Activated T-helper 17 cell treated with anti-CD3 and anti-CD28 coated beads, Interleukin-2, amount 50 U/mL, for 72 hours (primary cell): ENCODE measurements at regions not wholly inside any gene's neighbourhood (a gene's known extent, or its start where the extent isn't known, plus 50 kb on each side); places are given as distances from the start of the nearest gene placed in this dataset.

Experiments
- ATAC-seq: fragments of 150-1000 bp; cut with Tn5 transposase; replicated peaks from 2 replicates; pipeline ENCODE4 v1.10.0; 2021; ENCODE audit warnings: mild to moderate bottlenecking, moderate library complexity
- H3K27ac Mint-ChIP-seq: one replicate; pipeline ENCODE4 v1.8.0; 2022; ENCODE audit warnings: mixed read lengths
- H3K27me3 Mint-ChIP-seq: one replicate; pipeline ENCODE4 v1.8.0; 2022; ENCODE audit warnings: mixed read lengths
- H3K36me3 Mint-ChIP-seq: one replicate; pipeline ENCODE4 v1.8.0; 2022; ENCODE audit warnings: low read depth, mild to moderate bottlenecking, mixed read lengths
- H3K4me1 Mint-ChIP-seq: one replicate; pipeline ENCODE4 v1.8.0; 2022; ENCODE audit warnings: mixed read lengths
- H3K4me3 Mint-ChIP-seq: one replicate; pipeline ENCODE4 v1.8.0; 2022; ENCODE audit warnings: mild to moderate bottlenecking, mixed read lengths
- H3K9me3 Mint-ChIP-seq: one replicate; pipeline ENCODE4 v1.8.0; 2022; ENCODE audit warnings: mixed read lengths

DNA sequence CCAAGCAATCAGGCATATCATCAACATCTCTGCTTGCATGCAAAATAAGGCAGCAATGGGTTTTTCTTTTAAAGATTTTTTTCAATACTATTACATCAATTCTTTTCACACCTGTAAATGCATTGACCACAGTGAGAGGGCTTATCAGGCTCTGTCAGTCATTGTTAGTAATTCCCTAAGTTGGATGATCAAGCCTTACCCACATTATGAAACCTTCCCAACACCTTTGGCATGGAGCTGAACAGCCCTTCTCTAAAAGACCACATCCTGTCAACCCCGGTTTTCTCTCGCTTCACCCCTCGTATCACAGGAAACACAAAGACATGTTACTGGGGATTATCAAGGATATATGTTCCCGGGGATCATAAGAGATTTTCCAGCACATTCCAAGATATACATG lies 135.2 kb upstream of the SLC24A5 start:
- no peaks in the 10 kb centered on the region for H3K9me3 Mint-ChIP-seq
- ATAC-seq = no peak
- no peak overlapping the region for H3K27ac Mint-ChIP-seq
- H3K4me3 Mint-ChIP-seq = no peak overlapping the region
- no peaks in the 10 kb centered on the region for H3K4me1 Mint-ChIP-seq
- peaks cover 3% of the 10 kb centered on the region for H3K27me3 Mint-ChIP-seq
- no peaks in the 10 kb centered on the region for H3K36me3 Mint-ChIP-seq

DNA sequence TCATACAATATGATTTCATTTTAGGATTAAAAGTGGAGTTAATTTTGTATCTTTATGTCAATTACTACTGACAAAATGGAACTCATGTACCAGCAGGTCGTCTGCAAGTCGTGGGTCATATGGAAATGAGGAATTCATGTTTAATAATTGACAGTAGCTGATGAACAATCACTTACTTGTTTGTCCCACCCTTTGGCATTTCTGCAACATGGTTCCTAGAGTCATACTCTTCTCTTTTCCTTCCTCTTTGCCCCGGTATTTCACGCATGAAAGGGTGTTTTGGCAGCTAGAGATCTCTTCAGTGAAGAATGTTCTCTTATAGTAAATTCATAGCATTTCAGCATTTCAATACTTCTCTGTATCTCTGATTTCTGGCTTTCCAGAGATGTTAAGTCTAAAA lies 133.3 kb upstream of the SLC24A5 start:
- no peaks in the 10 kb centered on the region for H3K4me1 Mint-ChIP-seq
- H3K4me3 Mint-ChIP-seq = no peak overlapping the region
- peaks cover 3% of the 10 kb centered on the region for H3K27me3 Mint-ChIP-seq
- no peaks in the 10 kb centered on the region for H3K36me3 Mint-ChIP-seq
- H3K27ac Mint-ChIP-seq = no peak overlapping the region
- no peaks in the 10 kb centered on the region for H3K9me3 Mint-ChIP-seq
- ATAC-seq = no peak

DNA sequence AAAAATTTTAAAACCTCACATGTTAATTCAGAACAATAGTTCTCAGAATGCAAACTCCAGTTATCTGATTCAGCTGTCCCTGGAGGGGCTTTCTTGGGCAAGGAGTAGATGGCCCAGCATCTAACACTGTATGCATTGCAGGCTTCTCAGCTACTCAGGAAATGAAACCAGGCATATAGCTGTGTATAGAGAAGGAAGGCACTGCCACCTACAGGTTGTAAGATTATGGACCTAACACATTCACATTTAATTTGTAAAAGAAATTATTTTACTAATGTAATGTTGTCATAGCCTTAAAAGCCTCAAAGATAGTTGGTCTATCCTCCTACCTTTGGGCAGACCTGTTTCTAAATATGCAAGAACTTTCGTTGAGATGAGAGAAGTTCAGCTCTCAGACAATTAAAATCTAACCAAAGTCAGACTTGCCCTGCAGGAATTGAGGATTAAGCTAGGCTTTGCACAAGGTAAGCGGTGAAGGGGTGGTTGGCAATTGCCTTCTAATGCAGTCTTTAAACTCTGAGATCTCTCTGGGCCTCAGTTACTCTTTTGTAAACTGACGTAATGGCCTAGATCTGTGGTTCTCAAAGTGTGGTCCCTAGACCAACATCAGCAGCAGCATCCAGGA lies 132.8 kb upstream of the SLC24A5 start:
- Mint-ChIP-seq H3K36me3 (no peaks in the 10 kb centered on the region), H3K9me3 (no peaks in the 10 kb centered on the region), H3K4me1 (no peaks in the 10 kb centered on the region), H3K27ac (no peak overlapping the region), H3K4me3 (no peak overlapping the region), H3K27me3 (peaks cover 3% of the 10 kb centered on the region)
- ATAC-seq = peak; percentile 61

DNA sequence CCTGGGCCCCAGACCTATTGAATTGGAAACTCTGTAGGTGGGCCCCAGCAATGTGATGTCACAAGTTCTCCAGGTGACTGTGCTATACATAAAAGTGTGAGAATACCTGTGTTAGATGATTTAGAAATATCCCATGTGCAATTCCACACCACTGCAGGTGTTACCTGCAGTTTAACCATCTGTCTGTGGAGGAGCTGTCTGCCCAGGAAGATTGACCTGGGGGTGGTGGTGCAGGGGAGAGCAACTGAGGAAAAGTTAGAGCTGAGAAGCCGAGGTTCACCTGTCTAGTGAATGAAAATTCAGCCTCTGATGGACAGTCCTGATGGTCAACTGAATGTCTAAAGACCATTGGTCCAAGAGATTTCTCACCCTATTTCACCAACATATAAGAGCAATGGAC lies 132.2 kb upstream of the SLC24A5 start:
- Mint-ChIP-seq H3K4me3 (no peak overlapping the region), H3K27me3 (peaks cover 6% of the 10 kb centered on the region), H3K4me1 (no peaks in the 10 kb centered on the region), H3K36me3 (no peaks in the 10 kb centered on the region), H3K9me3 (no peaks in the 10 kb centered on the region), H3K27ac (no peak overlapping the region)
- no peak for ATAC-seq

DNA sequence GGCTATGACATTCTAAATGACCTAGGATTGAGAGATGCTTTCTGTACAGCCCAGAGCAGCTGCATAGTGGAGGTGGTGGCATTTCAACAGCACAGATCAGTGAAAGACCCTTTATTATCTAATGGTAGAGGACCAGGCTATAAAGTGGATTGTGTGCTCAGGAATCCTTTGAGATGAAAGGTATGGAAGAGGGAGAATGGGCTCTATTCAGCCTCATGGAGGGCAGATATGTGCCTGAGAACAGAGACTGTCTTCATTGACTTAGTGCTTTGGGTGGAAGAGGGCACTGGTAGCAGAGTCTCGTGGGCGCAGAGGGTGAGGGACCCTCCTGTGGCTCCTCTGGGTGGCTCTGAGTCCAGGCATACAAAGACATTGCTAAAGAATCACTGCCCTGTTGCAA lies 130.0 kb upstream of the SLC24A5 start:
- no peak overlapping the region for H3K4me3 Mint-ChIP-seq
- H3K36me3 Mint-ChIP-seq = no peaks in the 10 kb centered on the region
- no peak overlapping the region for H3K27ac Mint-ChIP-seq
- ATAC-seq = no peak
- no peaks in the 10 kb centered on the region for H3K9me3 Mint-ChIP-seq
- H3K4me1 Mint-ChIP-seq = no peaks in the 10 kb centered on the region
- peaks cover 6% of the 10 kb centered on the region for H3K27me3 Mint-ChIP-seq

DNA sequence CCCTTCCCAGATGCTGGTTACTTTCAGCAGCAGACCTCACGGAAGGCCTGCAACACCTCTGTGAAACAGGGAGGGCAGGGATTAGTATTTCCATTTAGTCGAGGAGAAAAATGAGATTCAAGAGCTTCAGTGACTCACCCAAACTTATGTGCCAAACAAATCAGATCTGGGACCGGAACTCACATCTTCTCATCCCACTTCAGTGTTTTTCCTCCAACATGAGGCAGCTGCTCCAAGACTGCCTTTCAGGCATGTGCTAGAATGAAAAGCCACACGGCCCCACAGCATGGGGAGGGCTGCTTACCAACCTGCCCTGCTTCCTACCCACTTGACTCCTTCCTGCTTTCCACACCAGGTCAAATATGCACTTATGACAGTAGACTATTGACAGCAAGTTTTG lies 129.4 kb upstream of the SLC24A5 start:
- Mint-ChIP-seq H3K4me1 (no peaks in the 10 kb centered on the region), H3K27ac (no peak overlapping the region), H3K27me3 (peaks cover 6% of the 10 kb centered on the region), H3K9me3 (no peaks in the 10 kb centered on the region), H3K4me3 (no peak overlapping the region), H3K36me3 (no peaks in the 10 kb centered on the region)
- ATAC-seq = no peak

DNA sequence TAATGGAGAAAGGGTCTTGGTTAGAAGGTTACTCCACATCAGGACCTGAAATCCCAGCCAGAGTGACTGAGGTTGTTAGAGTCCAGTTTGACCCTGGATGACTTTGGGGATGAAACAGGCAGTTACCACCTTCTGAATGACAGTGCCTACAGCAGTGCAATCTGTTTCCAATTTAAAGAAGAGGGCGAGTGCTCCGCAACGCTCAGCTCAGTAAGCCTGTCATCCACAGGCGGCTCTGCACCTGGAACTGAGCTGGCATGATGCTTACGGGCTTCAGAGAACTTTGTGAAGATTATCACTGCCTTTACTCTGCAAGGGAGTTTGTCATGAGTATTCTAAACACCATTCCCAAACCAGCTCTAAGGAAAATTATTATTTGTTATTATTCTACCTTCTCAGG lies 127.7 kb upstream of the SLC24A5 start:
- Mint-ChIP-seq H3K27me3 (peaks cover 3% of the 10 kb centered on the region), H3K36me3 (no peaks in the 10 kb centered on the region), H3K4me3 (no peak overlapping the region), H3K4me1 (no peaks in the 10 kb centered on the region), H3K9me3 (no peaks in the 10 kb centered on the region), H3K27ac (no peak overlapping the region)
- ATAC-seq = no peak

DNA sequence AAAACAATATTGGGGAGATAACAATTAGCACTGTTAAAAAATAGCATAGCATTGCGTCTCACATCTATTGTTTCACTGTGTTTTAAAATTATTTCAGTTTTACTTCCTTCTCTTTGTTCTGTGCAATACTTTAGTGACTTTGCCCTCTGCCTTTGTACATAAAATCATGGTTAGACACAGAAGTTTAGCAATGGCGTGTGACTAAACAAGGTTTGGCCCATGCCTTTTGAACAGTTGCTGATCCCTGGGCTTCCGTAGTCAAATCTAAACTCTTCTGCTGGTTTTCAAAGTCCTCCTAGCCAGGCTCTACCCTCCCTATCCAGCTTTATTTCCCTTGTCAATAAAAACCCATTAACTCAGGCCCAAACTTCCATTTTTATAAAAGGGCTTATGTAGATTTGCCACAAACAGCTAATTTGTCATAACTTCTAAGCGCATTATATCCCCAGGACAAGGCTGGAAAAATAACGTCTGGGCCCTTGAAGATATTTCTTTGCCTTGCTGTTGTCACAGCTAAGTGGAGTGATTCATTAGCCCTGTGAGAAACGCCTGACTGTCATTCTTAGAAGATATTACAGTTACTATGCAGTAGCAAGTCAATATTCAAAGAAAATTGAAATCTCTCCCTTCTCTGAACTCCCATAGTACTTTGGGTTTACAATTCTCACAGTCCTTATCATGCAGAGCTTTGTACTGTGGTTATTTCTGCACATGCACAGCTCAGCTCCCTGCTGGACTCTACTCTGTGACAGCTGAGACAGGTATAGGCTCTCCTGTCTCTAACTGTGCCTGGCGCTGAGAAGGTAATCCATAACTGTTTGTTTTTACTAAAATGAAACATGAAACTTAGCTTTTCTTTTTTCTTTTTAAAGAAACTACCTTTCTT lies 123.4 kb upstream of the SLC24A5 start:
- H3K27me3 Mint-ChIP-seq = peaks cover 6% of the 10 kb centered on the region
- no peaks in the 10 kb centered on the region for H3K9me3 Mint-ChIP-seq
- no peak for ATAC-seq
- no peak overlapping the region for H3K27ac Mint-ChIP-seq
- H3K4me1 Mint-ChIP-seq = no peaks in the 10 kb centered on the region
- H3K36me3 Mint-ChIP-seq = no peaks in the 10 kb centered on the region
- H3K4me3 Mint-ChIP-seq = no peak overlapping the region

DNA sequence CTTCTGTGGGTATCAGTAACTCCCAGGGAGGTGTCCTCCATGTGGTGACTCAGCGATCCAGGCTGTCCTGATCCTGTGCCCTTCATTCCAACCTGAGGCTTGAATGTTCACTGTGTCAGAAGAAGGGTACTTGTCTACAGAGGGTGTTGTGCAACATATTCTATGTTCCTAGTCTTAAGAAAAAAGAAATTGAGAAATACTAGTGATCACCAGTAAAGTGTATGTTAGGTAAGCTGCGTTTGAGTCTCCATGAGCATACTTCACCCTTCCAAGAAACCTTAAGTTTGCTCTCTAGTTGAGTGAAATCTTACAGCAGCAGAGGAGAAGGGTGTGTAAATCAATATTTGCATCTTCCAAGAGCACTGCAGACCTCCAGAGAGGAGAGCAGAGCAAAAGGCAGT lies 122.2 kb upstream of the SLC24A5 start:
- H3K27me3 Mint-ChIP-seq = peaks cover 4% of the 10 kb centered on the region
- no peak overlapping the region for H3K27ac Mint-ChIP-seq
- no peaks in the 10 kb centered on the region for H3K36me3 Mint-ChIP-seq
- no peak for ATAC-seq
- H3K4me1 Mint-ChIP-seq = no peaks in the 10 kb centered on the region
- no peaks in the 10 kb centered on the region for H3K9me3 Mint-ChIP-seq
- no peak overlapping the region for H3K4me3 Mint-ChIP-seq

DNA sequence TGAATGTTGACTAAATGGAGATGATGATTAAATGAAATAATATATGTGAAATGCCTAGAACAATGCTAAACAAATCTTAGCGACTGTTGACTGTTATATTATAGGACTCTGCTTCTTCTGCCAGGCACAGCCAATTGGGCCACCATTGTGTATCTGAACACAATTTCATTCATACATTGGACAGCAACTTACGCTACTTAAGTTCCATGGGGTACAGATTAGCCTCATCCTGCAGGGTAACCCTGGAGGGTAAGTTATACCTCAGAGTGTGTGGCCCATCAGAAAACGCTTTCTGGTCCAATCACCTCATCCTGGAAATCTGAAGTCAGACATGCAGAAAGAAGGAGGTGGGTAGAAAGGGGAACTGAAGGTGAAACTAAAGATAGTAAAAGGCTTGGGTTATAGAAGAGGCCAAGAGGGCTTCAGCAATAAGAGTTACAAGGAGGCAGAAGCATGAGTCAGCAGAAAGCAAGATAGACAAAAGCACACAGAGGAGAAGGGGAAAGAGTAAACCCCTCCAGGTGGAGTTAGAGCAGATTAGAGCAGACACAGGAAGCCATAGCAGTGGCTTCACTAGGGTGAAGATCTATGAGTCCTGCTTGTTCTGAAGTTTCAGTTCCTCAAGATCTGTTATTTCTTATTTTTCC lies 119.3 kb upstream of the SLC24A5 start:
- Mint-ChIP-seq H3K36me3 (no peaks in the 10 kb centered on the region), H3K4me1 (no peaks in the 10 kb centered on the region), H3K27ac (no peak overlapping the region), H3K4me3 (no peak overlapping the region), H3K9me3 (no peaks in the 10 kb centered on the region), H3K27me3 (peaks cover 4% of the 10 kb centered on the region)
- ATAC-seq = no peak

DNA sequence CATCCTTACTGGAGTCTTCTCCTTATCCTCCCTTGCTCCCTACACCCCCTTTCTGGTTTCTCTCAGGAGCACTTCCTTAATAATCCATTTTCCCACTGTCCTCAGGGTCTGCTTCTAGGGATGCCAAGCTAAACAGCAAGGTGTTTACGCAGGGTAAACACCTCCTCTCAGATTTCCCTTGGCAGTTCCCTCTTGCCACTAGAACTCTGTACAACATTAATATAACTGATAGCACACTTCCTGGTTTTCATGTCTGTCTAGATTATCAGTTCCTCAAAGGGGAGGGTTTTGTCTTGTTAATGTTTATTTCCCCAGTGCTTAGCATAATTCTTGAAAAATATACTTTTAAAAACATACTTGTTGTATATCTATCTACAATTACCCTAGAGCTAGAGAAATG lies 118.0 kb upstream of the SLC24A5 start:
- Mint-ChIP-seq H3K36me3 (no peaks in the 10 kb centered on the region), H3K4me3 (no peak overlapping the region)

DNA sequence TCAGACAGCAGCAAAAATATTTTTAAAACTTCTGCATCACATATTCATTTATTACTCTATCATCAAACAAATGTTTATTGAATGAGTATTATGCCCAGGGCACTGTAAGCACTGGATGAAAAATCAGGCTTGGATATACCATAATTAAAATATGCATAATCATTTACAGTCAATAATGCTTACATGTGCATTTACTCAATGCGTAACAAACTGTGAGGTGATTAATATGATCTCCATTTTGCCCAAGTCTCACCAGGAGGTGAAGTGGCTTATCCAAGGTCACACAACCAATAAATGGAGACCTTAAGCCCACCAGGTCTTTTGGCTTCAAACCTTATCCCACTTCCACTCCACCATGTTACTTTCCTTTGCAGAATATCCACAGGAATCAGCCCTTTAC lies 117.3 kb upstream of the SLC24A5 start:
- Mint-ChIP-seq H3K9me3 (no peaks in the 10 kb centered on the region), H3K27me3 (peaks cover 6% of the 10 kb centered on the region), H3K27ac (no peak overlapping the region), H3K4me3 (no peak overlapping the region), H3K4me1 (no peaks in the 10 kb centered on the region), H3K36me3 (no peaks in the 10 kb centered on the region)
- ATAC-seq = no peak

More for the DNA sequence above, 118.0 kb upstream of the SLC24A5 start:
- H3K27ac Mint-ChIP-seq = no peak overlapping the region
- peaks cover 4% of the 10 kb centered on the region for H3K27me3 Mint-ChIP-seq
- H3K4me1 Mint-ChIP-seq = no peaks in the 10 kb centered on the region
- ATAC-seq = no peak
- H3K9me3 Mint-ChIP-seq = no peaks in the 10 kb centered on the region

DNA sequence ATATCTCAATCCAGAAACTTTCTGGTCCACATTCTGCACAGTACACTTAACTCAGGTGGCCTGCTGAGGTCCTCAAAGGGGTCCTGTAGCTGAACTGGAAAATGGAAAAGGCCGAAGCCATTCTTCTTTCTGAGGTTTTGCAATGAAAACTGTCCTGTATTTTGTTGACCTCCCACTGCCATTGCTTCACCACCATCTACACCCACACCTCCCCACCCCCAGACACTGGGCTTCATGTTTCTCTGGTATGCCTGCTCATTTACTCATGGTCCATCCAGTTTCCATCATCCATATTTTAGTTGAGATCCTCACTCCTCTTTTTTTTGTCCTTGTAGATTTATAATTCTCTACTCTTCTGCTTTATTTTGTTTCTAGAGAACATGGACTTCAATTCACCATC lies 115.7 kb upstream of the SLC24A5 start:
- no peaks in the 10 kb centered on the region for H3K9me3 Mint-ChIP-seq
- no peaks in the 10 kb centered on the region for H3K4me1 Mint-ChIP-seq
- no peak overlapping the region for H3K4me3 Mint-ChIP-seq
- peaks cover 8% of the 10 kb centered on the region for H3K27me3 Mint-ChIP-seq
- no peaks in the 10 kb centered on the region for H3K36me3 Mint-ChIP-seq
- no peak for ATAC-seq
- H3K27ac Mint-ChIP-seq = no peak overlapping the region

DNA sequence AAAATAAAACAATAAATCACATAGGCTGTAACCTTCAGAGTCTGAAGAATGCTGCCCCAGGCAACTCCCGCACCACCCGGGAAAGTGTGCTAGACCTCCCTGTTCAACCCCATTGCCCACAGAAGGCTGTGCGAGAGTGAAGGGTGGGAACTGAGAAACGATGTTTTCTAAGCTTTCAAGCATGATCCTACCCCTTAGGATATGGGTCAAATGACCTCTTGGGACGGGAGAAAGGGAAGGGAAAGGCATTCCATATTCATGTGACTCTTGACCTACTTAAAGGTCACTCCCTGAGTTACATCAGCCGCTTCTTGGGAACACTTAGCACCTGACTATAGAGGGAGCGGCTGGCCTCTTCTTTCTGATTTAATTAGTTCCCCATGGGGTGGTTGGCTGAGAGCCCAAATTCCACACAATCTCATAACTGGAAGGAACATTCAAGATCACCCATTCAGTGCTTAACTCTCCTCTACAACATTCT lies 114.7 kb upstream of the SLC24A5 start:
- Mint-ChIP-seq H3K4me1 (no peaks in the 10 kb centered on the region), H3K27me3 (peaks cover 4% of the 10 kb centered on the region), H3K36me3 (no peaks in the 10 kb centered on the region), H3K27ac (no peak overlapping the region), H3K9me3 (no peaks in the 10 kb centered on the region), H3K4me3 (no peak overlapping the region)
- ATAC-seq = no peak

DNA sequence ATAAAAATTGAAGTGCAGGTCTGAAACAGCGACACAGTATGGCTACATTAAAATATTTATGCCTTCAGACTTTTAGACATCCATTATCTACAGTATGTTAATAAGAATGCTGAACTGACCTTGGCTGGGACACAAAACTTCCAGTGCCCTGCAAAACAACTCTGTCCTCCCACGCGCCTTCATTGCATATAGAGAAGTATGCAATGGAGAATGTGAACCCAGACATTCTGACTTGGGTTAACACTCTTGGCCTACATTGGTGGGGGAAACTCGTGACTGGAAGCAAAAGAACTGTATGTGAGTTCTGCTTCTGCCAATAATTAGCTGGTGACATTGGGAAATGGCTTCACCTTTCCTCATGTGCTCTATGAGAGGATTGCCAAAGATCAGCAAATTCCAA lies 110.5 kb upstream of the SLC24A5 start:
- ATAC-seq = no peak
- no peaks in the 10 kb centered on the region for H3K4me1 Mint-ChIP-seq
- H3K36me3 Mint-ChIP-seq = no peaks in the 10 kb centered on the region
- peaks cover 11% of the 10 kb centered on the region for H3K27me3 Mint-ChIP-seq
- H3K27ac Mint-ChIP-seq = no peak overlapping the region
- H3K9me3 Mint-ChIP-seq = no peaks in the 10 kb centered on the region
- H3K4me3 Mint-ChIP-seq = no peak overlapping the region
